ENCODE measurements at regions not wholly inside any gene's neighbourhood (a gene's known extent, or its start where the extent isn't known, plus 50 kb on each side); places are given as distances from the start of the nearest gene placed in this dataset.
"Not testable (repeated sequence)": the region's sequence is repeated elsewhere in the genome, so short reads cannot be mapped to it uniquely, and the experiment has no call there.

DNA sequence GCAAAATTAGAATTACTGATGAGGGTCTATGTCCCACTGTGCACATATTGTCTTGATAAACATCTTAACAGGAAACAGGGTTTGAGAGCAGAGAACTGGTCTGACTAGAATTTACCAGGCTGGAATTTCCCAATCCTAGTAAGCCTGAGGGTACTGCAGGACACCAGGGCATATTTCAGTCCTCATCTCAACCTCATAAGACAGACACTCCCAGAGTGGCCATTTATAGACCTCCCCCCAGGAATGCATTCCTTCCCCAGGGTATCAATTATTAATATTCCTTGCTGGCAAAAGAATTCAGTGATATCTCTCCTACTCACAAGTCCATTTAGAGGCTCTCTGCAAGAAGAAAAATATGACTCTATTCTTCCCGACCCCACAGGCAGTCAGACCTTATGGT, 325.1 kb upstream of the KLF3 start:
- not testable (repeated sequence) for TF ChIP-seq CREB1 (IDR thresholded peaks at IDR 0.05); SIRT6 (IDR thresholded peaks at IDR 0.05; ENCODE audit: low read length); EZH2 (IDR thresholded peaks at IDR 0.05; ENCODE audit: low read depth, low read length, severe bottlenecking); CTBP2 (IDR thresholded peaks at IDR 0.05; ENCODE audit: borderline replicate concordance, insufficient read depth, insufficient read length, low read length); EP300 (IDR thresholded peaks at IDR 0.05; ENCODE audit: borderline replicate concordance in 1 of 2, low read depth in 2 of 2, low read length in 2 of 2); JUN (IDR thresholded peaks at IDR 0.05; ENCODE audit: low read depth, low read length); POLR2A (IDR thresholded peaks at IDR 0.05; ENCODE audit: control extremely low read depth in 1 of 2, low read depth in 2 of 2, low read length in 2 of 2); TCF12 (IDR thresholded peaks at IDR 0.05; ENCODE audit: low read depth, low read length); TAF1 (IDR thresholded peaks at IDR 0.05; ENCODE audit: low read depth, low read length)
- TF ChIP-seq, protein P1, sequence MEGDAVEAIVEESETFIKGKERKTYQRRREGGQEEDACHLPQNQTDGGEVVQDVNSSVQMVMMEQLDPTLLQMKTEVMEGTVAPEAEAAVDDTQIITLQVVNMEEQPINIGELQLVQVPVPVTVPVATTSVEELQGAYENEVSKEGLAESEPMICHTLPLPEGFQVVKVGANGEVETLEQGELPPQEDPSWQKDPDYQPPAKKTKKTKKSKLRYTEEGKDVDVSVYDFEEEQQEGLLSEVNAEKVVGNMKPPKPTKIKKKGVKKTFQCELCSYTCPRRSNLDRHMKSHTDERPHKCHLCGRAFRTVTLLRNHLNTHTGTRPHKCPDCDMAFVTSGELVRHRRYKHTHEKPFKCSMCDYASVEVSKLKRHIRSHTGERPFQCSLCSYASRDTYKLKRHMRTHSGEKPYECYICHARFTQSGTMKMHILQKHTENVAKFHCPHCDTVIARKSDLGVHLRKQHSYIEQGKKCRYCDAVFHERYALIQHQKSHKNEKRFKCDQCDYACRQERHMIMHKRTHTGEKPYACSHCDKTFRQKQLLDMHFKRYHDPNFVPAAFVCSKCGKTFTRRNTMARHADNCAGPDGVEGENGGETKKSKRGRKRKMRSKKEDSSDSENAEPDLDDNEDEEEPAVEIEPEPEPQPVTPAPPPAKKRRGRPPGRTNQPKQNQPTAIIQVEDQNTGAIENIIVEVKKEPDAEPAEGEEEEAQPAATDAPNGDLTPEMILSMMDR (IDR thresholded peaks at IDR 0.05; ENCODE audit: control extremely low read depth in 1 of 3, insufficient read depth in 1 of 3, low read depth in 1 of 3, low read length in 3 of 3) = not testable (repeated sequence)
